ENCODE measurements at regions not wholly inside any gene's neighbourhood (a gene's known extent, or its start where the extent isn't known, plus 50 kb on each side); places are given as distances from the start of the nearest gene placed in this dataset.
"Not testable (repeated sequence)": the region's sequence is repeated elsewhere in the genome, so short reads cannot be mapped to it uniquely, and the experiment has no call there.

- no peak for DNase-seq (ENCODE audit: low spot score)
These were observed 160.3 kb upstream of the NEBL start for GRCh38 chr10:21057436-21057835.

- no peak for DNase-seq (ENCODE audit: low spot score)
These were observed 159.3 kb upstream of the NEBL start for GRCh38 chr10:21056461-21056860.

DNA sequence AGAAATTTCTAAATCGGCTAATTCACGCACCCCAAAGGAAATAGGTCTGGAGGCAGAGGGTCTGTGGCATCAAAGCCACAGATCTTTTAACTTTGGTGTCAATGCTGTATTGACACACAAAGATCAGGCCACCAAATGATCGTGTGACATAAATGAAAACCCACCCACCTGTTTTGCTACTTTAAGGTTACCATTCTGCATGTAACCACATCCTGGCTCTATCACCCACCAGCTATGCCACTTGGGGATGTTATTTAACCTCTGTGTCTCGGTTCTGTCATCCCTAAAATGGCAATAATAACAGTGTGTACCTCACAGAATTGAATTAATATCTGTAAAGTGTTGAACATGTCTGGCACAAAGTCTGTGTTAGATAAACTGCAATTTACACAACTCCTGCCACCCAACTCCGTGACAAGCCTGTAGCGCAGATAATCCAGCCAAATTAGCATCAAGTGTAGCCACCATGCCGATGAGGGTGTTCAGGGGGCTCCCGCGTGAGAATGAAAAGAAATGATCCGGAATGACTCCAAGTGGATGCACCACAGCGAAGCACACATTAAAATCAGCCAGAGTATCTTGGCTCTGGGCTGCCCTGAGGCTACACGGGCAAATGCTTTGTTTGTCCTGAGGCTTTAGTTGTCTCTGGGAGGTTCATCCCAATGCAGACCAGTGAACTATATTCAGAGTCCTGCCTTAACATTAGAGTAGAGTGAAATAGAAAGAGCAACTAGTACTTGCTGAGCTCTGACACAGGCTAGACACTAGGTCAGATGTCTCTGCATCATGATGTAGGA, 158.4 kb upstream of the NEBL start:
- DNase-seq (ENCODE audit: low spot score): no peak

- DNase-seq (ENCODE audit: low spot score): no peak
These were observed 157.0 kb upstream of the NEBL start for GRCh38 chr10:21053953-21054690.

GRCh38 chr10:21052709-21053104, 155.6 kb upstream of the NEBL start:
- no peak for DNase-seq (ENCODE audit: low spot score)

- no peak for DNase-seq (ENCODE audit: low spot score)
These were observed 155.1 kb upstream of the NEBL start for GRCh38 chr10:21052072-21052708.

DNA sequence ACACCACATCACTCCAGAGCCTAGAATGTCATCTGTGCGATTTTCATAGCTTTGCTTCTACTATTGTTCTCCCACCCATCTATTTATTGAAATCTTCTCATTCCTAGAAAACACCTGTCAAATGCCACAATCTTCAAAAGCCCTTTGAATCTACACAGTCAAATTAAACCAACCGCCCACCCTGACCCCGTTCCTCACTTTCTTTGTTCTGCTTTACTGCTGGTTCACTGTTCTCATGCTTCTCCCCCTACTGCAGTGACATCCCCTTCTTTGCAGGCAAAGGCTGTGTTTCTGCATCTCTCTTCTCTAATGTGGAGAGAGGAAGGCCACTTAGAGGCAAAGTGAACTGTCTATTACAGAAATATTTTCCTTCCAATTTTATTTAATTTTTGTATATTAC, 152.4 kb upstream of the NEBL start:
- no peak for DNase-seq (ENCODE audit: low spot score)

DNA sequence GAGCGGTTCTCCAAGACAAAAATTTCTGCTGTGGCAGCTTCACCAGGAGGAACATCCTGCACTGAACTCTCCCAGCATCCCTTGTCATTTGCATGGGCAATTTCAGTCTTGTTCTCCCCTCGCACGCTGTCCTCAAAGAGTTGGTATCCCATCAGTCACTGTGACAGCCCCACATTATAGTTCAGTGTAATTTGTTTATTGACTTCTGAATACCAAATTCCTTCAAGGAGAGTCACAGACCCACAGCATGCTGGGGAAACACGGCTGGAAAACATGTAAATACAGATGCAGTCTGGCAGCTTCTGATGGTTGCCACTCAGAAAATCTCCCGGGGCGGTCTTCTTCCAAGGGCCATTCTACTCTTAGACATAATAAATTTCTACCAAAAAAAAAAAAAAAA, 151.0 kb upstream of the NEBL start:
- no peak for DNase-seq (ENCODE audit: low spot score)

DNA sequence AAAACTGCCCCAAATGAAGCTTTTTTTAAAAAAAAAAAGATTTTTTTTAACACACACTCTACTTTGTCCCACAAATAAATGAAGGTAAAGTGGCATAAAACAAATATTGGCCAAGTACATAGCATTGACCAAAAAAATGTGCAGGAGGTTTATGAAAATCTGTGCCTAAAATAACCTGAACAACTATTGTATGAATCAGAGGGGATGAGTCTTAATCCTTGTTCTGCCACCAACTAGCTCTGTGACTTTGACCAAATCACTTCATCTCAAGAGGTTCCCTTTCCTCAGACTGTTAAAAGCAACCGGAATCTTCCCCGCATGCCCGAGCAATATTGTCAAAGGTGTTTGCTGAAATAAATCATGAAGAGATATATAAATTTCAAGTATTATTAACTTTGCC, 150.4 kb upstream of the NEBL start:
- DNase-seq (ENCODE audit: low spot score): no peak

GRCh38 chr10:21047096-21047495, 150.0 kb upstream of the NEBL start:
- no peak for DNase-seq (ENCODE audit: low spot score)

DNA sequence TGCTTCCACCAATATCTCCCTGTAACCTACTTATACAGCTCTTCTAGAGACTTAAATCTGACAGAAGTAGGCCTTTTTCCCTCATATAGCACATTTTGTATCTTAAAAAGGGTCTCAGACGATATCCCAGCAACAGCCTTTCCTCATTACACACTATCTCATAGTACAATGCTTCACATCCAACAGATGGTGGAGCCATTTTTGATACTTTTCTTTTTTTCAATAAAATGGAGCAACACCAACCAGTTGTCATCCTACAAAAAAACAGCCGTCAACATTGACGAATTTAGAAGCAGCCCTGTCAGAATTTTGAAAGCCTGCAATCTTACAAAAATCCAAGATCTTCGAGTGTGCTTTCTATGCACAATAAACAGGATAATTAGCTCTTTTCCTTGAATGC, 145.9 kb upstream of the NEBL start:
- no peak for DNase-seq (ENCODE audit: low spot score)

DNA sequence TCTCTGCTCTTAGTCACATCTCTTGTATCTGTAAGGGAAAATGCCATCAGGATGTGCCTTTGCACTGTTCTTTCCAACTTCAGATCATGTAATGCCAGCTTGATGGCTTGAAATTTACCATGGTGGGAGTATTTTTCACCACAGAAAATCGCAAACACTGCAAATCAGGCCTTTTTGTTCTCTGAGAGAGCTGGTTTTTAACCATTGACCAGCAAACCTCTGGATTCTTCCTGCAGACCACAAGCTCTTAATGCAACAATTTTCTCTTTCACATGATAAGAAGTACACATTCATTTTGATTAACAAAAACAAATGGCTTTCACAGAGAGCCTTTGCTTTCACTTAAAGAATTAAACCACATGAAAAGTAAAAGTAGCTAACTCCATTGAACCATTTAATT, 145.4 kb upstream of the NEBL start:
- DNase-seq (ENCODE audit: low spot score): no peak

DNA sequence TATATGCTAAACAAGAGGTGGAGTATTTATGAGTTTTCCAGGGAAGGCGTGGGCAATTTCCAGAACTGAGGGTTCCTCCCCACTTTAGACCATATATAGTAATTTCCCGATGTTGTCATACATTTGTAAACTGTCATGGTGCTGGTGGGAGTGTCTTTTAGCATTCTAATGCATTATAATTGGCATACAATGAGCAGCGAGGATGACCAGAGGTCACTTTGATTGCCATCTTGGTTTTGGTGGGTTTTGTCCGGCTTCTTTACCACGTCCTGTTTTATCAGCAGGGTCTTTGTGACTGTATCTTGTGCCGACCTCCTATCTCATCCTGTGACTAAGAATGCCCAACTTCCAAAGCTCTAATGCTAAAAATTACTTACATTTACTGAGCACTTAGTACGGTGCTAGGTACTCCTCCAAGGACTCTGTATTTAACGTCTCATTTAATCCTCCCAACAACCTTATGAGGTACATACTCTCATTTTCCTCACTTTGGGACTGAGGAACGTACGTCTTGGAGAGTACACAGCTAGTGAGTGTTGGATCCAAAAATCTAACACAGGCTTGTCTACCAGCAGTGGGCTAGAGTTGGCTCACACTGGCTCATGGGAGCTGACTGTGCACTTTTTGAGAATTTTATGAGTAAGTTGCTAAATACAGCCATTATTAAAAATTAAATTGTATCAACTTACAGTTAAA, 144.8 kb upstream of the NEBL start:
- no peak for DNase-seq (ENCODE audit: low spot score)

DNA sequence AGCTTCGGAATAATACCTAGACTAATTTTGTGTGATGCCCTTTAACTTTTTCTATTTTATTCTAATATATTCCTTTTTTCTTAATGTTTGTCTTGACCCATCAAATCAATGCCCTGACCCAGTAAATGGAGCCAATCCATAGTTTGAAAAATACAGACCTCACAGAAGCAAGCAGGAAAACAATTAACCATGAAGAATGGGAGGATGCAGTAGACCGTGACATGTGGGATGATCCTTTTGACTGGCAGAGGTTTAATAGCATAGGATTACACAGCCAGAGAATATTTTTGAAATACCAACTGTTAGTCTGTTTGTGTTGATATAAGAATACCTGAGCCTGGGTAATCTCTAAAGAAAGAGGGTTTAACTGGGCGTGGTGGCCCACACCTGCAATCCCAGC, 142.6 kb upstream of the NEBL start:
- no peak for DNase-seq (ENCODE audit: low spot score)

DNA sequence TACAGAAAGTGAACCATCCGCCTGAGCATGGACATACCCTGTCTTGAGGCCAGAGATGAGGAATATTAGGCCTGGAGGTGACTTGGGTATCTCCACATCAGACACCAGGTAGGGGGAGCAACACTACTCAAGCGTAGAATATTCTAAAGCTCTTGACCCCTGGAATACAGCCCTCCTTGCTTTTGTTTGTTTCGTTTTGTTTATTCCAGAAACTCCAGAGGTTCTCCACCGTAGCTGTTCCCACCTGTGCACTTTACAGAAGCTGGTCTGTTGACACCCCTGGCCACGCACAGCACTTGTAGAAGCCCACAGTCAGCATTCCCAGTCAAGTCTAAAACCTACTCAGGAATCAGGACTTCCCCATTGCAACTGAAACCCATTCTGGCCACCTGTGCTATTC, 139.6 kb upstream of the NEBL start:
- DNase-seq (ENCODE audit: low spot score): no peak

- not testable (repeated sequence) for DNase-seq (ENCODE audit: low spot score)
These were observed 137.7 kb upstream of the NEBL start for GRCh38 chr10:21034770-21035169.

- DNase-seq (ENCODE audit: low spot score): no peak
These were observed 137.1 kb upstream of the NEBL start for GRCh38 chr10:21034241-21034640.

DNA sequence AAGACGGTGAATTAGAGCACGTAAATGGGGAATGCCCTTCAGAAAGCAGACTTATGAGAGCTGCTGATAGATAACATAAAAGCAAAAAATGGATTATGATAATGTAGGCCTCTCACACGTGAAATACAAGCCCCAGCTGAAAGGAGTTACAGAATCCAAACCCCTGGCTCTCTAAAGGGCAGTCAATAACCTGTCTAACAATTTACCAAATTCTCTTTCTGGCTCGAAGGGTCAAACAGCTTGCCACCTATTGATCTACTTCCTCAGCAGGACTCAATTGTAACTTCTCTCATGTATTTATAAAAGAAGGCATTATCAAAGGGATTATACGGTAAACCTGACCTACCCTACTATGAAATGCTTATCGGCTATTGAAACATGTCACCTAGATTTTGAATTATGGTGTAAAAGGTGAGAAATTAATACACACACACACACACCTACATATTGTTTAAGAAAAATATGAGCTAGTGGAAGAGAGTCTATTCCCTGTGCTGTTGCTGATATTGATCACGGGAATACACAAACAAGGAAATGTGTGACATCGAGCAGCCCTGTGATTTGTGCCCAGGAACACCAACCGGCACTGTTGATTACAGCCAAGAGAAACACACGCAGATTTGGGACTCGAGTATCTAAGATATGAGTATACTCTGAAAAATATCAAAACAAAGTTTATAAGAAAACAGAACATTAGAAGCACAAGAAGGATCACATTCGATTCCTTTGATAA, 135.6 kb upstream of the NEBL start:
- DNase-seq (ENCODE audit: low spot score): no peak

- DNase-seq (ENCODE audit: low spot score): no peak
These were observed 134.2 kb upstream of the NEBL start for GRCh38 chr10:21031232-21031795.

GRCh38 chr10:21030091-21030490, 133.0 kb upstream of the NEBL start:
- DNase-seq (ENCODE audit: low spot score): peak; percentile 53

GRCh38 chr10:21022821-21023220, 125.7 kb upstream of the NEBL start:
- no peak for DNase-seq (ENCODE audit: low spot score)
